WTC11 (cell line): ENCODE measurements at regions not wholly inside any gene's neighbourhood (a gene's known extent, or its start where the extent isn't known, plus 50 kb on each side); places are given as distances from the start of the nearest gene placed in this dataset.

Experiments used
- ATAC-seq: fragments of 200-7000 bp; cut with Tn5 transposase; 2 replicates; pipeline ENCODE4 v1.10.0; 2021; ENCODE audit warnings: mild to moderate bottlenecking, moderate library complexity
- CTCF ChIA-PET: fragments of 300-600 bp; sonication (Branson Sonifier 250); formaldehyde crosslinking; loops from one replicate; lab custom pipeline; 2021; ENCODE audit warnings: antibody characterized with exemption; lab: Charles Lee
- POLR2A ChIA-PET: fragments of 350-600 bp; sonication (Branson Sonifier 250); formaldehyde crosslinking; loops from one replicate; lab custom pipeline; 2021; ENCODE audit warnings: antibody characterized with exemption; lab: Charles Lee
- DNase-seq: peaks from one replicate; pipeline ENCODE4 v3.0.0; 2021; ENCODE audit warnings: low spot score
- H3K27ac Mint-ChIP-seq: 2 replicates; pipeline ENCODE4 v1.8.0; 2021; ENCODE audit warnings: mixed read lengths
- H3K27me3 Mint-ChIP-seq: 2 replicates; pipeline ENCODE4 v1.8.0; 2021; ENCODE audit warnings: low read depth, mild to moderate bottlenecking, moderate library complexity, mixed read lengths
- H3K36me3 Mint-ChIP-seq: 2 replicates; pipeline ENCODE4 v1.8.0; 2021; ENCODE audit warnings: mixed read lengths
- H3K4me1 Mint-ChIP-seq: 2 replicates; pipeline ENCODE4 v1.8.0; 2022; ENCODE audit warnings: mixed read lengths
- H3K4me3 Mint-ChIP-seq: 2 replicates; pipeline ENCODE4 v1.8.0; 2021; ENCODE audit warnings: mild to moderate bottlenecking, moderate library complexity, mixed read lengths
- H3K9me3 Mint-ChIP-seq: 2 replicates; pipeline ENCODE4 v1.8.0; 2021; ENCODE audit warnings: mixed read lengths
- AFF4 ChIP-seq: sonication (generic); formaldehyde crosslinking; IDR thresholded peaks from 2 replicates; pipeline ENCODE4 v1.8.1; 2023; ENCODE audit warnings: mild to moderate bottlenecking, missing genetic modification reagents, borderline replicate concordance
- ESRRA ChIP-seq: sonication (generic); formaldehyde crosslinking; IDR thresholded peaks from 2 replicates; pipeline ENCODE4 v1.8.1; 2022; ENCODE audit warnings: mild to moderate bottlenecking, missing genetic modification reagents, borderline replicate concordance
- ETV6 ChIP-seq: sonication (generic); formaldehyde crosslinking; IDR thresholded peaks from 2 replicates; pipeline ENCODE4 v1.8.1; 2022; ENCODE audit warnings: mild to moderate bottlenecking, missing genetic modification reagents
- SP1 ChIP-seq: sonication (generic); formaldehyde crosslinking; conservative IDR thresholded peaks from 2 replicates; pipeline ENCODE4 v1.8.1; 2022; ENCODE audit warnings: missing genetic modification reagents
- TP53 ChIP-seq: sonication (generic); formaldehyde crosslinking; IDR thresholded peaks from 2 replicates; pipeline ENCODE4 v1.8.1; 2023; ENCODE audit warnings: mild to moderate bottlenecking, missing genetic modification reagents
- ZNF232 ChIP-seq: sonication (generic); formaldehyde crosslinking; IDR thresholded peaks from 2 replicates; pipeline ENCODE4 v1.8.0; 2022; ENCODE audit warnings: mild to moderate bottlenecking, missing genetic modification reagents
- ZNF263 ChIP-seq: sonication (generic); formaldehyde crosslinking; IDR thresholded peaks from 2 replicates; pipeline ENCODE4 v1.8.1; 2022; ENCODE audit warnings: low read depth, mild to moderate bottlenecking, moderate library complexity, missing genetic modification reagents
- ZNF317 ChIP-seq: sonication (generic); formaldehyde crosslinking; IDR thresholded peaks from 2 replicates; pipeline ENCODE4 v1.8.1; 2023; ENCODE audit warnings: low read depth, mild to moderate bottlenecking, moderate library complexity, missing genetic modification reagents, borderline replicate concordance
- ZNF423 ChIP-seq: fragments of 250-450 bp; sonication (Bioruptor Pico); IDR thresholded peaks from 2 replicates; pipeline ENCODE4 v2.1.2; 2022; ENCODE audit warnings: mild to moderate bottlenecking, moderate library complexity
- TF ChIP-seq, protein P1 (sequence below): fragments of 250-450 bp; sonication (Bioruptor Pico); IDR thresholded peaks from 2 replicates; pipeline ENCODE4 v2.1.2; 2022; ENCODE audit warnings: mild to moderate bottlenecking, moderate library complexity
- TF ChIP-seq, protein P2 (sequence below): sonication (generic); formaldehyde crosslinking; IDR thresholded peaks from 2 replicates; pipeline ENCODE4 v1.8.0; 2022; ENCODE audit warnings: missing genetic modification reagents
- TF ChIP-seq, protein P3 (sequence below): sonication (generic); formaldehyde crosslinking; IDR thresholded peaks from 2 replicates; pipeline ENCODE4 v1.8.1; 2022; ENCODE audit warnings: missing genetic modification reagents, borderline replicate concordance
- TF ChIP-seq, protein P4 (sequence below): sonication (generic); formaldehyde crosslinking; IDR thresholded peaks from 2 replicates; pipeline ENCODE4 v1.8.1; 2022; ENCODE audit warnings: low read depth, mild to moderate bottlenecking, moderate library complexity, missing genetic modification reagents, borderline replicate concordance
- TF ChIP-seq, protein P5 (sequence below): sonication (generic); formaldehyde crosslinking; IDR thresholded peaks from 2 replicates; pipeline ENCODE4 v1.8.0; 2023; ENCODE audit warnings: missing genetic modification reagents

GRCh38 chr13:104937881-104938280, 1597.6 kb downstream of the EFNB2 start:
- Mint-ChIP-seq H3K27ac (no peak overlapping the region), H3K4me3 (no peak overlapping the region), H3K27me3 (no peaks in the 10 kb centered on the region), H3K4me1 (no peaks in the 10 kb centered on the region), H3K9me3 (peaks cover 10% of the 10 kb centered on the region), H3K36me3 (no peaks in the 10 kb centered on the region)
- DNase-seq (no peak), ATAC-seq (no peak)
- TF ChIP-seq ZNF232 (CRISPR knock-in tag) (no peak), AFF4 (CRISPR knock-in tag) (no peak), ZNF263 (CRISPR knock-in tag) (no peak), ESRRA (CRISPR knock-in tag) (no peak), ZNF423 (no peak), SP1 (CRISPR knock-in tag) (no peak), ETV6 (CRISPR knock-in tag) (no peak), TP53 (CRISPR knock-in tag) (no peak), ZNF317 (CRISPR knock-in tag) (no peak)
- TF ChIP-seq, protein P1, sequence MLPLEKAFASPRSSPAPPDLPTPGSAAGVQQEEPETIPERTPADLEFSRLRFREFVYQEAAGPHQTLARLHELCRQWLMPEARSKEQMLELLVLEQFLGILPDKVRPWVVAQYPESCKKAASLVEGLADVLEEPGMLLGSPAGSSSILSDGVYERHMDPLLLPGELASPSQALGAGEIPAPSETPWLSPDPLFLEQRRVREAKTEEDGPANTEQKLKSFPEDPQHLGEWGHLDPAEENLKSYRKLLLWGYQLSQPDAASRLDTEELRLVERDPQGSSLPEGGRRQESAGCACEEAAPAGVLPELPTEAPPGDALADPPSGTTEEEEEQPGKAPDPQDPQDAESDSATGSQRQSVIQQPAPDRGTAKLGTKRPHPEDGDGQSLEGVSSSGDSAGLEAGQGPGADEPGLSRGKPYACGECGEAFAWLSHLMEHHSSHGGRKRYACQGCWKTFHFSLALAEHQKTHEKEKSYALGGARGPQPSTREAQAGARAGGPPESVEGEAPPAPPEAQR (CRISPR knock-in tag) = no peak
- TF ChIP-seq, protein P2, sequence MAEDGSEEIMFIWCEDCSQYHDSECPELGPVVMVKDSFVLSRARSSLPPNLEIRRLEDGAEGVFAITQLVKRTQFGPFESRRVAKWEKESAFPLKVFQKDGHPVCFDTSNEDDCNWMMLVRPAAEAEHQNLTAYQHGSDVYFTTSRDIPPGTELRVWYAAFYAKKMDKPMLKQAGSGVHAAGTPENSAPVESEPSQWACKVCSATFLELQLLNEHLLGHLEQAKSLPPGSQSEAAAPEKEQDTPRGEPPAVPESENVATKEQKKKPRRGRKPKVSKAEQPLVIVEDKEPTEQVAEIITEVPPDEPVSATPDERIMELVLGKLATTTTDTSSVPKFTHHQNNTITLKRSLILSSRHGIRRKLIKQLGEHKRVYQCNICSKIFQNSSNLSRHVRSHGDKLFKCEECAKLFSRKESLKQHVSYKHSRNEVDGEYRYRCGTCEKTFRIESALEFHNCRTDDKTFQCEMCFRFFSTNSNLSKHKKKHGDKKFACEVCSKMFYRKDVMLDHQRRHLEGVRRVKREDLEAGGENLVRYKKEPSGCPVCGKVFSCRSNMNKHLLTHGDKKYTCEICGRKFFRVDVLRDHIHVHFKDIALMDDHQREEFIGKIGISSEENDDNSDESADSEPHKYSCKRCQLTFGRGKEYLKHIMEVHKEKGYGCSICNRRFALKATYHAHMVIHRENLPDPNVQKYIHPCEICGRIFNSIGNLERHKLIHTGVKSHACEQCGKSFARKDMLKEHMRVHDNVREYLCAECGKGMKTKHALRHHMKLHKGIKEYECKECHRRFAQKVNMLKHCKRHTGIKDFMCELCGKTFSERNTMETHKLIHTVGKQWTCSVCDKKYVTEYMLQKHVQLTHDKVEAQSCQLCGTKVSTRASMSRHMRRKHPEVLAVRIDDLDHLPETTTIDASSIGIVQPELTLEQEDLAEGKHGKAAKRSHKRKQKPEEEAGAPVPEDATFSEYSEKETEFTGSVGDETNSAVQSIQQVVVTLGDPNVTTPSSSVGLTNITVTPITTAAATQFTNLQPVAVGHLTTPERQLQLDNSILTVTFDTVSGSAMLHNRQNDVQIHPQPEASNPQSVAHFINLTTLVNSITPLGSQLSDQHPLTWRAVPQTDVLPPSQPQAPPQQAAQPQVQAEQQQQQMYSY (CRISPR knock-in tag) = no peak
- TF ChIP-seq, protein P3, sequence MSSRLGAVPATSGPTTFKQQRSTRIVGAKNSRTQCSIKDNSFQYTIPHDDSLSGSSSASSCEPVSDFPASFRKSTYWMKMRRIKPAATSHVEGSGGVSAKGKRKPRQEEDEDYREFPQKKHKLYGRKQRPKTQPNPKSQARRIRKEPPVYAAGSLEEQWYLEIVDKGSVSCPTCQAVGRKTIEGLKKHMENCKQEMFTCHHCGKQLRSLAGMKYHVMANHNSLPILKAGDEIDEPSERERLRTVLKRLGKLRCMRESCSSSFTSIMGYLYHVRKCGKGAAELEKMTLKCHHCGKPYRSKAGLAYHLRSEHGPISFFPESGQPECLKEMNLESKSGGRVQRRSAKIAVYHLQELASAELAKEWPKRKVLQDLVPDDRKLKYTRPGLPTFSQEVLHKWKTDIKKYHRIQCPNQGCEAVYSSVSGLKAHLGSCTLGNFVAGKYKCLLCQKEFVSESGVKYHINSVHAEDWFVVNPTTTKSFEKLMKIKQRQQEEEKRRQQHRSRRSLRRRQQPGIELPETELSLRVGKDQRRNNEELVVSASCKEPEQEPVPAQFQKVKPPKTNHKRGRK (CRISPR knock-in tag) = no peak
- TF ChIP-seq, protein P4, sequence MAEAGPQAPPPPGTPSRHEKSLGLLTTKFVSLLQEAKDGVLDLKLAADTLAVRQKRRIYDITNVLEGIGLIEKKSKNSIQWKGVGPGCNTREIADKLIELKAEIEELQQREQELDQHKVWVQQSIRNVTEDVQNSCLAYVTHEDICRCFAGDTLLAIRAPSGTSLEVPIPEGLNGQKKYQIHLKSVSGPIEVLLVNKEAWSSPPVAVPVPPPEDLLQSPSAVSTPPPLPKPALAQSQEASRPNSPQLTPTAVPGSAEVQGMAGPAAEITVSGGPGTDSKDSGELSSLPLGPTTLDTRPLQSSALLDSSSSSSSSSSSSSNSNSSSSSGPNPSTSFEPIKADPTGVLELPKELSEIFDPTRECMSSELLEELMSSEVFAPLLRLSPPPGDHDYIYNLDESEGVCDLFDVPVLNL = no peak
- TF ChIP-seq, protein P5, sequence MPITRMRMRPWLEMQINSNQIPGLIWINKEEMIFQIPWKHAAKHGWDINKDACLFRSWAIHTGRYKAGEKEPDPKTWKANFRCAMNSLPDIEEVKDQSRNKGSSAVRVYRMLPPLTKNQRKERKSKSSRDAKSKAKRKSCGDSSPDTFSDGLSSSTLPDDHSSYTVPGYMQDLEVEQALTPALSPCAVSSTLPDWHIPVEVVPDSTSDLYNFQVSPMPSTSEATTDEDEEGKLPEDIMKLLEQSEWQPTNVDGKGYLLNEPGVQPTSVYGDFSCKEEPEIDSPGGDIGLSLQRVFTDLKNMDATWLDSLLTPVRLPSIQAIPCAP (CRISPR knock-in tag) = no peak
- ChIA-PET CTCF (no interaction called here), POLR2A (no interaction called here)
